Kidney epithelial cell (primary cell): ENCODE measurements at regions not wholly inside any gene's neighbourhood (a gene's known extent, or its start where the extent isn't known, plus 50 kb on each side); places are given as distances from the start of the nearest gene placed in this dataset.

Experiments
- DNase-seq: peaks from one replicate; pipeline ENCODE4 v3.0.0-alpha.2; 2010; ENCODE audit warnings: low read depth
- H3K27me3 ChIP-seq: 2 replicates; pipeline ENCODE4 v1.6.0; 2011; ENCODE audit warnings: low read length; ENCODE audit not compliant: control insufficient read depth, insufficient read depth
- H3K36me3 ChIP-seq: 2 replicates; pipeline ENCODE4 v1.5.1; 2011; ENCODE audit warnings: low read length; ENCODE audit not compliant: control insufficient read depth, insufficient read depth
- H3K4me3 ChIP-seq: 2 replicates; pipeline ENCODE4 v1.5.1; 2011; ENCODE audit warnings: low read depth, mild to moderate bottlenecking, control low read depth, low read length
- CTCF ChIP-seq: IDR thresholded peaks from 2 replicates; pipeline ENCODE4 v1.5.1; 2011; ENCODE audit warnings: mild to moderate bottlenecking, moderate library complexity, low read length, control low read depth, inconsistent platforms; ENCODE audit not compliant: insufficient read depth, poor library complexity, severe bottlenecking

DNA sequence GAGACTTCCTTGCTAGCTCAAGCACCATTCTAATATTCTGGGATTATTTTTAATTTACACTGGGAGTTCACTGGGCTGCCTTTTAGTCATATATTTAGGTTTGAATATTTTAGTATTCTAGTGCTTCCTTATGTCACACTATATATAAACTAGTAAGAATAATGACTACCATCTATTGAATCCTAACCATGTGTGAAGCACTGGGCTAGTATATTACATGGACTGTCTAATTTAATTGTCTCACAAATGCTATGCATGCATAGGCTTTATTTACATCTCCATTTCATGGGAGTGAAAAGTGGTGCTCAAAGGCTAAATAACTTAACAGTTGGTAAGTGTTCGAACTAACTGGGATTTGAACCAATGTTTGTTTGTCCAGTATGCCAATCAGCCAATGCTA, 272.4 kb downstream of the RND3 start:
- Histone ChIP-seq H3K36me3 (no peaks in the 10 kb centered on the region), H3K27me3 (no peaks in the 10 kb centered on the region), H3K4me3 (no peak overlapping the region)
- no peak for DNase-seq
- TF ChIP-seq CTCF, result no peak

GRCh38 chr2:150214626-150215025, 272.8 kb downstream of the RND3 start:
- no peak overlapping the region for H3K4me3 ChIP-seq
- H3K27me3 ChIP-seq, result no peaks in the 10 kb centered on the region
- no peak for DNase-seq
- H3K36me3 ChIP-seq, result no peaks in the 10 kb centered on the region
- no peak for TF ChIP-seq CTCF

GRCh38 chr2:150212722-150213171, 274.7 kb downstream of the RND3 start:
- TF ChIP-seq CTCF, result no peak
- no peak overlapping the region for H3K4me3 ChIP-seq
- no peaks in the 10 kb centered on the region for H3K27me3 ChIP-seq
- no peaks in the 10 kb centered on the region for H3K36me3 ChIP-seq
- DNase-seq, result no peak

- Histone ChIP-seq H3K4me3 (no peak overlapping the region), H3K36me3 (no peaks in the 10 kb centered on the region), H3K27me3 (no peaks in the 10 kb centered on the region)
- no peak for TF ChIP-seq CTCF
- DNase-seq, result no peak
These were observed 276.3 kb downstream of the RND3 start for GRCh38 chr2:150211164-150211631.

- no peaks in the 10 kb centered on the region for H3K27me3 ChIP-seq
- no peaks in the 10 kb centered on the region for H3K36me3 ChIP-seq
- no peak overlapping the region for H3K4me3 ChIP-seq
- no peak for DNase-seq
- no peak for TF ChIP-seq CTCF
These were observed 277.7 kb downstream of the RND3 start for GRCh38 chr2:150209746-150210145.

GRCh38 chr2:150208689-150209088, 278.8 kb downstream of the RND3 start:
- no peak for DNase-seq
- Histone ChIP-seq H3K4me3 (no peak overlapping the region), H3K27me3 (no peaks in the 10 kb centered on the region), H3K36me3 (no peaks in the 10 kb centered on the region)
- TF ChIP-seq CTCF, result no peak
